Upper lobe of left lung (tissue), 4 donors: ENCODE measurements at regions not wholly inside any gene's neighbourhood (a gene's known extent, or its start where the extent isn't known, plus 50 kb on each side); places are given as distances from the start of the nearest gene placed in this dataset.

Experiments
- EP300 ChIP-seq, 4 donors: sonication (generic); formaldehyde crosslinking; IDR thresholded peaks; one replicate each; pipeline ENCODE4 v1.5.1; 2017; ENCODE audit warnings: antibody characterized with exemption in 4 of 4, control low read depth in 2 of 4
- TF ChIP-seq, protein P1 (sequence below), 6 experiments: fragments of 450-650 bp in 4 of 6; fragments of 200-600 bp in 2 of 6; sonication (generic) in 2 of 6; IDR thresholded peaks; one replicate each; pipeline ENCODE4 v1.5.1; 2016 to 2019; ENCODE audit warnings: antibody characterized with exemption in 6 of 6

DNA sequence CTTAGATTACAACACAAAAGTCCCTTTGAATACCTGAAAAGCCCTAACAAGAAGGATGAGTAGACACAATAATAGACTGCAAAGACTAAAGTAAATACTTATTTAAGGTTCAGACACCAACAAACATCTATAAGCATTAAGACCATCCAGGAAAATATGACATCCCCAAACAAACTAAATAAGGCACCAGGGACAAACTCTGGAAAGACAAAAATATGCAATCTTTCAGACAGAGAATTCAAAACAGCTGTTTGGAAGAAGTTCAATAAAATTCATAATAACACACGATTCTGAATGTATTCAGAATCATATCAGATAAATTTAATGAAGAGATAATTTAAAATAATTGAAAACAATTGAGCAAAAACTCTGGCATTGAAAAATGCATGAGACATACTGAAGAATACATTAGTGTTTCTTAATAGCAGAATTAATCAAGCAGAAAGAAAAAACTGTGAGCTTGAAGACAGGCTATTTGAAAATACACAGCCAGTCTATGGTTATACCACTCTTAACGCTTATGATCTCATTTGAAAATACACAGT is 1388.8 kb downstream of the DSC3 start:
- TF ChIP-seq, protein P1, sequence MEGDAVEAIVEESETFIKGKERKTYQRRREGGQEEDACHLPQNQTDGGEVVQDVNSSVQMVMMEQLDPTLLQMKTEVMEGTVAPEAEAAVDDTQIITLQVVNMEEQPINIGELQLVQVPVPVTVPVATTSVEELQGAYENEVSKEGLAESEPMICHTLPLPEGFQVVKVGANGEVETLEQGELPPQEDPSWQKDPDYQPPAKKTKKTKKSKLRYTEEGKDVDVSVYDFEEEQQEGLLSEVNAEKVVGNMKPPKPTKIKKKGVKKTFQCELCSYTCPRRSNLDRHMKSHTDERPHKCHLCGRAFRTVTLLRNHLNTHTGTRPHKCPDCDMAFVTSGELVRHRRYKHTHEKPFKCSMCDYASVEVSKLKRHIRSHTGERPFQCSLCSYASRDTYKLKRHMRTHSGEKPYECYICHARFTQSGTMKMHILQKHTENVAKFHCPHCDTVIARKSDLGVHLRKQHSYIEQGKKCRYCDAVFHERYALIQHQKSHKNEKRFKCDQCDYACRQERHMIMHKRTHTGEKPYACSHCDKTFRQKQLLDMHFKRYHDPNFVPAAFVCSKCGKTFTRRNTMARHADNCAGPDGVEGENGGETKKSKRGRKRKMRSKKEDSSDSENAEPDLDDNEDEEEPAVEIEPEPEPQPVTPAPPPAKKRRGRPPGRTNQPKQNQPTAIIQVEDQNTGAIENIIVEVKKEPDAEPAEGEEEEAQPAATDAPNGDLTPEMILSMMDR (IDR thresholded peaks at IDR 0.05), result no peak
- no peak for TF ChIP-seq EP300 (IDR thresholded peaks at IDR 0.05)
